PFSK-1 (cell line): ENCODE measurements at regions not wholly inside any gene's neighbourhood (a gene's known extent, or its start where the extent isn't known, plus 50 kb on each side); places are given as distances from the start of the nearest gene placed in this dataset.

ENCODE experiments used
- FOXP2 ChIP-seq: optimal IDR thresholded peaks from 2 replicates; pipeline ENCODE3; 2011; ENCODE audit warnings: borderline replicate concordance, control low read depth, inconsistent platforms; ENCODE audit not compliant: insufficient read depth; ENCODE audit errors: extremely low read length, extremely low read depth
- POLR2AphosphoS5 ChIP-seq: IDR thresholded peaks from 2 replicates; pipeline ENCODE4 v1.6.1; 2012; ENCODE audit warnings: low read depth, mild to moderate bottlenecking, control low read depth, low read length, moderate library complexity
- REST ChIP-seq, 2 experiments: IDR thresholded peaks; 2 replicates each; pipeline versions ENCODE4 v1.6.1 to v1.8.0; 2011 to 2012; ENCODE audit warnings: low read depth in 2 of 2, low read length in 2 of 2, control low read depth in 1 of 2, inconsistent platforms in 1 of 2, mild to moderate bottlenecking in 1 of 2, moderate library complexity in 1 of 2; ENCODE audit not compliant: insufficient read depth in 1 of 2
- SIN3A ChIP-seq: IDR thresholded peaks from 2 replicates; pipeline ENCODE4 v1.6.1; 2012; ENCODE audit warnings: mild to moderate bottlenecking, low read length, moderate library complexity, borderline replicate concordance; ENCODE audit not compliant: insufficient read depth
- TAF1 ChIP-seq: IDR thresholded peaks from 2 replicates; pipeline ENCODE4 v1.6.1; 2012; ENCODE audit warnings: low read length, control low read depth, borderline replicate concordance; ENCODE audit not compliant: insufficient read depth

GRCh38 chr1:184287001-184287400 is 99.8 kb upstream of the C1orf21 start:
- no peak for TF ChIP-seq REST (IDR thresholded peaks at IDR 0.05; ENCODE audit: insufficient read depth in 1 of 2, low read depth in 2 of 2, low read length in 2 of 2)
- no peak for TF ChIP-seq TAF1
- no peak for TF ChIP-seq POLR2AphosphoS5
- no peak for TF ChIP-seq FOXP2
- TF ChIP-seq SIN3A: no peak

- TF ChIP-seq TAF1 (no peak), FOXP2 (no peak), SIN3A (no peak), POLR2AphosphoS5 (no peak), REST (IDR thresholded peaks at IDR 0.05; ENCODE audit: insufficient read depth in 1 of 2, low read depth in 2 of 2, low read length in 2 of 2) (no peak)
Measured at GRCh38 chr1:184289825-184290550, 96.8 kb upstream of the C1orf21 start.

- no peak for TF ChIP-seq FOXP2
- TF ChIP-seq TAF1: no peak
- TF ChIP-seq SIN3A: no peak
- no peak for TF ChIP-seq REST (IDR thresholded peaks at IDR 0.05; ENCODE audit: insufficient read depth in 1 of 2, low read depth in 2 of 2, low read length in 2 of 2)
- no peak for TF ChIP-seq POLR2AphosphoS5
Measured at GRCh38 chr1:184291701-184292100, 95.1 kb upstream of the C1orf21 start.

GRCh38 chr1:184292101-184292500 is 94.7 kb upstream of the C1orf21 start:
- no peak for TF ChIP-seq POLR2AphosphoS5
- TF ChIP-seq TAF1: no peak
- no peak for TF ChIP-seq FOXP2

DNA sequence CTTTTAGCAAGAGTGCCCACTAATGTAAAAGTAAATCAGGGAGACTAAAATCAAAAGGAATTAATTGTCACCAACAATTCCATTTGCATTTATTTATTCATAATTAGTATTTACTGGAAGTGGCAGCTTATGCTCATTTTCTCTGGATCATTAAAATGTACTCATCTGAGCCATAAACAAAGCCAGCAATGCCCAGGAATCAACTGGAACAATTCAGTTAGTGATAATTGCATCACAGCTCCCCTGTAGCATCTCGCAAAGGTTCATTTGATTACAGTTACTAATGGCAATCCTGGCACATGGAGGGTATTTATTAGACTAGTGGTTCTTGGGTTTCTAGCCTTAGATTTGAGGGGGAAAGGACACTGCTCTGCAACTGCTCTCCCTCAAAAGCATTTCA is 92.7 kb upstream of the C1orf21 start:
- TF ChIP-seq SIN3A (no peak), POLR2AphosphoS5 (no peak), REST (IDR thresholded peaks at IDR 0.05; ENCODE audit: insufficient read depth in 1 of 2, low read depth in 2 of 2, low read length in 2 of 2) (no peak), TAF1 (no peak), FOXP2 (no peak)
